ENCODE measurements at regions not wholly inside any gene's neighbourhood (a gene's known extent, or its start where the extent isn't known, plus 50 kb on each side); places are given as distances from the start of the nearest gene placed in this dataset.

DNA sequence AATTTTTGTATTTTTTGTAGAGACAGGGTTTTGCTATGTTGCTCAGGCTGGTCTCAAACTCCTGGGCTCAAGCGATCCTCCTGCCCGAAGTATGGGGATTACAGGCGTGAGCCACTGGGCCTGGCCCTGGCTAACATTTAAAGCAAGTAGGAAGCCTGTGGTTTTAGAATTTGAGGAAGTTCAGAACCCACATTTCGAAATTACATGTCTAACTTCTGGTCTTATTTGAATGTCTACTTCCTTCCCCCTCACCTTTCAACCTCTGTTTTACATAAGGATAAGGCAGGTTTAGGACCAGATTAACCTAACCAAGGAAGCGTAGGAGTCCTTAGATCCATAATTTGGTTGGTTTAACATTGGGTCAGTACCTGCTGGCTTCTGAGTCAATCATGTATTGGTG is 120.5 kb upstream of the PROK2 start:
- TF ChIP-seq, protein P1, sequence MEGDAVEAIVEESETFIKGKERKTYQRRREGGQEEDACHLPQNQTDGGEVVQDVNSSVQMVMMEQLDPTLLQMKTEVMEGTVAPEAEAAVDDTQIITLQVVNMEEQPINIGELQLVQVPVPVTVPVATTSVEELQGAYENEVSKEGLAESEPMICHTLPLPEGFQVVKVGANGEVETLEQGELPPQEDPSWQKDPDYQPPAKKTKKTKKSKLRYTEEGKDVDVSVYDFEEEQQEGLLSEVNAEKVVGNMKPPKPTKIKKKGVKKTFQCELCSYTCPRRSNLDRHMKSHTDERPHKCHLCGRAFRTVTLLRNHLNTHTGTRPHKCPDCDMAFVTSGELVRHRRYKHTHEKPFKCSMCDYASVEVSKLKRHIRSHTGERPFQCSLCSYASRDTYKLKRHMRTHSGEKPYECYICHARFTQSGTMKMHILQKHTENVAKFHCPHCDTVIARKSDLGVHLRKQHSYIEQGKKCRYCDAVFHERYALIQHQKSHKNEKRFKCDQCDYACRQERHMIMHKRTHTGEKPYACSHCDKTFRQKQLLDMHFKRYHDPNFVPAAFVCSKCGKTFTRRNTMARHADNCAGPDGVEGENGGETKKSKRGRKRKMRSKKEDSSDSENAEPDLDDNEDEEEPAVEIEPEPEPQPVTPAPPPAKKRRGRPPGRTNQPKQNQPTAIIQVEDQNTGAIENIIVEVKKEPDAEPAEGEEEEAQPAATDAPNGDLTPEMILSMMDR (IDR thresholded peaks at IDR 0.05): no peak
- TF ChIP-seq POLR2A (IDR thresholded peaks at IDR 0.05) (no peak), EP300 (IDR thresholded peaks at IDR 0.05) (peak in 1 of 2 donors; percentile 16)
